Right atrium auricular region (tissue), 2 donors: ENCODE measurements at regions not wholly inside any gene's neighbourhood (a gene's known extent, or its start where the extent isn't known, plus 50 kb on each side); places are given as distances from the start of the nearest gene placed in this dataset.
A peak's percentile ranks its signal among the peaks of the same experiment; 100 is the strongest.

Source experiments
- DNase-seq: peaks from one replicate; pipeline ENCODE4 v3.0.0-alpha.2; 2019; ENCODE audit warnings: low spot score
- H3K27ac ChIP-seq, 2 donors: fragments of 200-600 bp; sonication (generic); 1 replicate in 1 of 2; 2 replicates in 1 of 2; pipeline ENCODE4 v1.5.1; 2016 to 2019
- H3K27me3 ChIP-seq, 2 donors: fragments of 200-600 bp; sonication (generic); one replicate each; pipeline versions ENCODE4 v1.5.1 to v1.6.0; 2017 to 2019
- H3K36me3 ChIP-seq: fragments of 200-600 bp; sonication (generic); one replicate; pipeline ENCODE4 v1.5.1; 2016
- H3K4me1 ChIP-seq, 2 donors: fragments of 200-600 bp; sonication (generic); one replicate each; pipeline versions ENCODE4 v1.5.1 to v1.6.0; 2017 to 2019
- H3K4me3 ChIP-seq, 2 donors: fragments of 200-600 bp; sonication (generic); 1 replicate in 1 of 2; 2 replicates in 1 of 2; pipeline ENCODE4 v1.5.1; 2017 to 2019; ENCODE audit warnings: mild to moderate bottlenecking in 1 of 2, moderate library complexity in 1 of 2
- H3K9me3 ChIP-seq, 2 donors: fragments of 200-600 bp; sonication (generic); one replicate each; pipeline ENCODE4 v1.5.1; 2019
- CTCF ChIP-seq, 2 donors: fragments of 200-600 bp; sonication (generic); IDR thresholded peaks; one replicate each; pipeline ENCODE4 v1.5.1; 2019; ENCODE audit warnings: antibody characterized with exemption in 2 of 2

- no peaks in the 10 kb centered on the region for H3K36me3 ChIP-seq
- H3K9me3 ChIP-seq, result no peaks in the 10 kb centered on the region
- H3K4me3 ChIP-seq, result no peak overlapping the region
- TF ChIP-seq CTCF (IDR thresholded peaks at IDR 0.05), result no peak
- H3K27me3 ChIP-seq, result no peaks in the 10 kb centered on the region
- H3K4me1 ChIP-seq, result no peaks in the 10 kb centered on the region
- no peak for DNase-seq
- H3K27ac ChIP-seq, result no peak overlapping the region
Observed at GRCh38 chr1:30545365-30545764, 178.0 kb downstream of the MATN1 start.

- no peak overlapping the region for H3K27ac ChIP-seq
- no peak overlapping the region for H3K4me3 ChIP-seq
- H3K36me3 ChIP-seq, result no peaks in the 10 kb centered on the region
- no peak for DNase-seq
- TF ChIP-seq CTCF (IDR thresholded peaks at IDR 0.05), result no peak
- H3K9me3 ChIP-seq, result no peaks in the 10 kb centered on the region
- no peaks in the 10 kb centered on the region for H3K27me3 ChIP-seq
- H3K4me1 ChIP-seq, result no peaks in the 10 kb centered on the region
Observed at GRCh38 chr1:30541721-30542485, 181.5 kb downstream of the MATN1 start.

- H3K4me1 ChIP-seq, result no peaks in the 10 kb centered on the region
- no peaks in the 10 kb centered on the region for H3K9me3 ChIP-seq
- no peak overlapping the region for H3K27ac ChIP-seq
- H3K36me3 ChIP-seq, result no peaks in the 10 kb centered on the region
- no peak overlapping the region for H3K4me3 ChIP-seq
- no peak for TF ChIP-seq CTCF (IDR thresholded peaks at IDR 0.05)
- no peaks in the 10 kb centered on the region for H3K27me3 ChIP-seq
- peak; percentile 44 for DNase-seq
Observed at GRCh38 chr1:30540611-30541192, 182.7 kb downstream of the MATN1 start.

GRCh38 chr1:30539884-30540283 lies 183.5 kb downstream of the MATN1 start:
- H3K4me3 ChIP-seq, result no peak overlapping the region
- no peak overlapping the region for H3K27ac ChIP-seq
- no peaks in the 10 kb centered on the region for H3K4me1 ChIP-seq
- TF ChIP-seq CTCF (IDR thresholded peaks at IDR 0.05), result no peak
- peak; percentile 49 for DNase-seq
- H3K36me3 ChIP-seq, result no peaks in the 10 kb centered on the region
- H3K27me3 ChIP-seq, result no peaks in the 10 kb centered on the region
- H3K9me3 ChIP-seq, result no peaks in the 10 kb centered on the region

DNA sequence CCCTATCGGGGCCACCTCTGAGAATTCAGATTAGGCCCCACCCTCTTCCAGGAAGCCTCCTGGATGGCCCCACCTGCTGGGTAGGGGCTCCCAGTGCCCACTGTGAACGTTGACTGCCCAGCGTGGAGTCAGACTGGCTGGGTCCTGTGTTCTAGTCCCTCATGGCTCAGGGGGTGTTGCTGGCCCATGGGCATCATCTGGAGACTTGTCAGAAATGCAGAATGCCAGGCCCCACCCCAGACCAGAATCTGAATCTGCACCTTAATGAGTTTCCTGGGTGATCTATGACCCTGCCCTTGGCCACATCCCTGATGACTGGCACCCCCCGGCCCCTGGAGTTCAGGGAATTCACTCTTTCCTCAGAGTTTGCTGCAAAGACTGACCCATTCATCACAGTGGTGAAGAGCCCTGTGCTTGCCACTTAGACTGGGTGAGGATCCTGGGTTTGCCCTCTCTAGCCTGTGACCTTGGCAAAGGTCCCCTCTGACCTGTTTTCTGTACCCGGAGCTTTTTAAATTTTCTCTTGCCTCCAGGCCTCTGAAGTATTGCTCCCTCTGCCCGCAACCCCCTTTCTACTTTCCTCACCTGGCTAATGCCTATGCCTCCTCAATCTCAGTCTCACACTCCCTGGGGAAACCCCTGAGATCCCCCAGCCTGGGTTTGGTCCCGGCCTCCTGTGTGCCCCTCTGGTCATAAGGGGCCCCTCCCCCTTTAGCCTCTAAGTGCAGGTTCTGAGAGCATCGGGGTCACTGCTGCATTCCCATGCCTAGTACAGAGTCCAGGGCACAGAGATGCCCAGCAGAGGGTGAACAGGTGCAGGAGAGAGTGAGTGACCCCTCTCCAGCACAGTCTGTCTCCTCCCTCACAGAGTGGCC lies 184.2 kb downstream of the MATN1 start:
- no peak overlapping the region for H3K4me3 ChIP-seq

More for the DNA sequence above, 184.2 kb downstream of the MATN1 start:
- Histone ChIP-seq H3K9me3 (no peaks in the 10 kb centered on the region), H3K27ac (no peak overlapping the region), H3K36me3 (no peaks in the 10 kb centered on the region), H3K27me3 (no peaks in the 10 kb centered on the region), H3K4me1 (no peaks in the 10 kb centered on the region)
- no peak for TF ChIP-seq CTCF (IDR thresholded peaks at IDR 0.05)
- DNase-seq, result peak; percentile 44
